K562 (cell line): ENCODE measurements at regions not wholly inside any gene's neighbourhood (a gene's known extent, or its start where the extent isn't known, plus 50 kb on each side); places are given as distances from the start of the nearest gene placed in this dataset.

Source experiments
- ATAC-seq: fragments of 200-7000 bp; cut with Tn5 transposase; 3 replicates; pipeline ENCODE4 v1.9.1; 2020; ENCODE audit warnings: moderate library complexity
- BruUV-seq: library from RNA; stranded (reverse); fragments of 400-500 nt; replicated peaks from 2 replicates; lab custom pipeline; 2021; lab: Mats Ljungman, UMichigan
- CTCF ChIA-PET: fragments of 300-600 bp; formaldehyde crosslinking; extraction: SDS; loops from one replicate; lab custom pipeline; 2021; ENCODE audit warnings: low intra/inter-chr PET ratio; lab: Yijun Ruan, JAX
- POLR2A ChIA-PET: fragments of 300-600, 350-650 bp; sonication (Branson Sonifier 250); formaldehyde crosslinking; extraction: SDS; loops from one replicate; lab custom pipeline; 2021; ENCODE audit warnings: antibody characterized with exemption, inconsistent platforms; lab: Yijun Ruan, JAX
- DNase-seq, 4 experiments: peaks; one replicate each; pipeline versions ENCODE4 v3.0.0 to v3.0.0-alpha.2; 2011 to 2018; ENCODE audit warnings: low spot score in 3 of 4, mixed read lengths in 3 of 4; ENCODE audit errors: extremely low read depth in 1 of 4
- FAIRE-seq: peaks from 2 replicates; lab custom pipeline; 2011; peaks lifted over from hg19 to GRCh38; lab: Jason Lieb, UNC
- H2AFZ ChIP-seq: 2 replicates; pipeline ENCODE4 v1.6.0; 2011; ENCODE audit warnings: low read depth, low read length, control low read depth, inconsistent platforms
- H3K27ac ChIP-seq: fragments of 200-600 bp; 3 replicates; pipeline ENCODE4 v1.8.0; 2011; ENCODE audit warnings: low read depth, mild to moderate bottlenecking, control low read depth, inconsistent platforms, low read length, moderate library complexity, mixed read lengths; ENCODE audit errors: extremely low read depth
- H3K27me3 ChIP-seq, 2 experiments: fragments of 300-600 bp in 1 of 2; 2 replicates in 1 of 2; 3 replicates in 1 of 2; pipeline versions ENCODE4 v1.6.0 to v1.8.0; 2011; ENCODE audit warnings: inconsistent platforms in 2 of 2, low read length in 2 of 2, mild to moderate bottlenecking in 1 of 2, mixed read lengths in 1 of 2, moderate library complexity in 1 of 2; ENCODE audit not compliant: control insufficient read depth in 2 of 2, insufficient read depth in 2 of 2
- H3K36me3 ChIP-seq: fragments of 300-600 bp; 3 replicates; pipeline ENCODE4 v1.8.0; 2011; ENCODE audit warnings: mild to moderate bottlenecking, low read length, inconsistent platforms; ENCODE audit not compliant: control insufficient read depth, insufficient read depth
- H3K4me1 ChIP-seq, 2 experiments: fragments of 200-600 bp in 1 of 2; replicated peaks in 1 of 2; 2 replicates in 1 of 2; 3 replicates in 1 of 2; pipeline versions ENCODE4 v1.5.1 to v1.8.0; 2011; ENCODE audit warnings: inconsistent platforms in 2 of 2, low read length in 2 of 2, mild to moderate bottlenecking in 1 of 2, mixed read lengths in 1 of 2, moderate library complexity in 1 of 2; ENCODE audit not compliant: control insufficient read depth in 2 of 2, insufficient read depth in 2 of 2
- H3K4me2 ChIP-seq: 2 replicates; pipeline ENCODE4 v1.6.1; 2011; ENCODE audit warnings: low read length, control low read depth, inconsistent platforms, mixed read lengths; ENCODE audit not compliant: insufficient read depth
- H3K4me3 ChIP-seq: fragments of 200-600 bp; sonication (generic), shearing (Covaris generic); 2 replicates; pipeline ENCODE4 v1.5.1; 2016; ENCODE audit warnings: control low read depth, inconsistent platforms
- H3K79me2 ChIP-seq: fragments of 200-600 bp; 3 replicates; pipeline ENCODE4 v1.8.0; 2011; ENCODE audit warnings: low read length, inconsistent platforms; ENCODE audit not compliant: control insufficient read depth, insufficient read depth
- H3K9ac ChIP-seq, 2 experiments: 2 replicates each; pipeline versions ENCODE4 v1.6.0 to v1.6.1; 2011; ENCODE audit warnings: low read depth in 2 of 2, low read length in 2 of 2, control low read depth in 1 of 2, inconsistent platforms in 1 of 2, mild to moderate bottlenecking in 1 of 2, mixed read lengths in 1 of 2; ENCODE audit not compliant: insufficient read depth in 1 of 2
- H3K9me1 ChIP-seq: one replicate; pipeline ENCODE4 v1.6.0; 2011; ENCODE audit warnings: inconsistent platforms, mild to moderate bottlenecking, low read length, moderate library complexity; ENCODE audit not compliant: control insufficient read depth, insufficient read depth
- H3K9me3 ChIP-seq: replicated peaks from 2 replicates; pipeline ENCODE4 v1.5.1; 2011; ENCODE audit warnings: low read depth, low read length, inconsistent platforms; ENCODE audit not compliant: control insufficient read depth, insufficient read depth
- H4K20me1 ChIP-seq: replicated peaks from 2 replicates; pipeline ENCODE4 v1.6.1; 2011; ENCODE audit warnings: low read length, inconsistent platforms, mixed read lengths; ENCODE audit not compliant: control insufficient read depth, insufficient read depth
- HMG20A ChIP-seq: fragments of 450-650 bp; formaldehyde crosslinking; conservative IDR thresholded peaks from 2 replicates; pipeline ENCODE4 v1.4.0; 2020; ENCODE audit warnings: mild to moderate bottlenecking, mixed read lengths
- HMG20B ChIP-seq: fragments of 250-450 bp; sonication (Bioruptor Pico); IDR thresholded peaks from 2 replicates; pipeline ENCODE4 v1.5.0; 2021; ENCODE audit warnings: mild to moderate bottlenecking
- RFX1 ChIP-seq: fragments of 450-650 bp; IDR thresholded peaks from 2 replicates; pipeline ENCODE4 v1.6.1; 2016; ENCODE audit warnings: mild to moderate bottlenecking, moderate library complexity
- SRSF7 ChIP-seq: fragments of 200-400 bp; formaldehyde crosslinking; optimal IDR thresholded peaks from 2 replicates; pipeline ENCODE3; 2017; ENCODE audit warnings: mild to moderate bottlenecking, low read depth, low read length
- ZNF324 ChIP-seq: fragments of 250-450 bp; sonication (Bioruptor Pico); IDR thresholded peaks from 2 replicates; pipeline ENCODE4 v1.4.0; 2020; ENCODE audit warnings: mild to moderate bottlenecking
- WGBS: fragments of 100-300 bp; shearing (Covaris generic); methylation state at CpG from one replicate; pipeline ENCODE4 v1.1.6; 2016; ENCODE audit warnings: low coverage, mixed read lengths; ENCODE audit not compliant: insufficient coverage; ENCODE audit errors: missing lambda C conversion rate; 5-methylcytosine and 5-hydroxymethylcytosine counted together
- in situ Hi-C: fragments of 300-500 bp; cut with MboI; formaldehyde crosslinking; loops from 4 replicates; pipeline ENCODE4 v1.15.0; 2018; ENCODE audit warnings: inconsistent platforms, mixed read lengths
- intact Hi-C: fragments of 100-400 bp; cut with micrococcal nuclease; formaldehyde crosslinking; loops from 2 replicates; pipeline ENCODE4 v1.14.2; 2022
- TF ChIP-seq, protein P1 (sequence below): fragments of 250-450 bp; sonication (Bioruptor Pico); IDR thresholded peaks from 2 replicates; pipeline ENCODE4 v1.9.0; 2021; ENCODE audit warnings: mild to moderate bottlenecking

DNA sequence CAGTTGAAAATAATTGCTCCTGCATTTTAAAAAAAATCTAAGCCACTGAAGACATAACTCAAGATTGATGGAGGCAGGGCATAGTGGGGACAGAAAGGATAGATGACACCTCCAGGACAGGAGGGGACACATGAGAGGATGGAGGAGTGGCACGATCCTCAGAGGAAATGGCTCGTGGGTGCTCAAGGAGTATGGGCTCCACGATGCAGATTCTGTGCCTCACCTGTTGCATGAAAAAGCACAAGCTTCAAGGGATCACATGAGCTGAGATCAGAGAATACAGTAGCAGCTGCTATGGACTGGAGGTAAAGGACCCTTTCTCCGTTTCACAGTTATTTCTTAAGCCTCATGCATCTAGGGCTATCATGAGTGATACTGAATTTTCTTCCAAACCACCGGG lies 69.7 kb upstream of the KL start:
- intact Hi-C loops: no loop called here
- no peak for DNase-seq
- BruUV-seq: no TSS peak
- TF ChIP-seq SRSF7 (no peak), HMG20B (CRISPR knock-in tag) (no peak), ZNF324 (CRISPR knock-in tag) (no peak)
- TF ChIP-seq, protein P1, sequence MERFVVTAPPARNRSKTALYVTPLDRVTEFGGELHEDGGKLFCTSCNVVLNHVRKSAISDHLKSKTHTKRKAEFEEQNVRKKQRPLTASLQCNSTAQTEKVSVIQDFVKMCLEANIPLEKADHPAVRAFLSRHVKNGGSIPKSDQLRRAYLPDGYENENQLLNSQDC (CRISPR knock-in tag): no peak
- no peak overlapping the region for H3K9ac ChIP-seq
- H3K36me3 ChIP-seq: no peaks in the 10 kb centered on the region
- no peaks in the 10 kb centered on the region for H3K4me1 ChIP-seq
- H3K4me2 ChIP-seq: no peak overlapping the region
- no peak overlapping the region for H2AFZ ChIP-seq
- H3K27me3 ChIP-seq: no peaks in the 10 kb centered on the region
- no peaks in the 10 kb centered on the region for H3K9me1 ChIP-seq
- no peak overlapping the region for H3K27ac ChIP-seq
- H3K79me2 ChIP-seq: no peaks in the 10 kb centered on the region
- no peak for FAIRE-seq
- no peaks in the 10 kb centered on the region for H4K20me1 ChIP-seq
- no peak for ATAC-seq
- no peaks in the 10 kb centered on the region for H3K9me3 ChIP-seq
- in situ Hi-C loops: no loop called here
- ChIA-PET CTCF (no interaction called here), POLR2A (interaction anchor here (0.7 kb wide), 1 partner anchor 9 kb away, joined by 3 read pairs; no protein-coding TSS in a partner anchor)
- 0% methylated on average over 5 of the region's 5 CpGs for WGBS
- no peak overlapping the region for H3K4me3 ChIP-seq

DNA sequence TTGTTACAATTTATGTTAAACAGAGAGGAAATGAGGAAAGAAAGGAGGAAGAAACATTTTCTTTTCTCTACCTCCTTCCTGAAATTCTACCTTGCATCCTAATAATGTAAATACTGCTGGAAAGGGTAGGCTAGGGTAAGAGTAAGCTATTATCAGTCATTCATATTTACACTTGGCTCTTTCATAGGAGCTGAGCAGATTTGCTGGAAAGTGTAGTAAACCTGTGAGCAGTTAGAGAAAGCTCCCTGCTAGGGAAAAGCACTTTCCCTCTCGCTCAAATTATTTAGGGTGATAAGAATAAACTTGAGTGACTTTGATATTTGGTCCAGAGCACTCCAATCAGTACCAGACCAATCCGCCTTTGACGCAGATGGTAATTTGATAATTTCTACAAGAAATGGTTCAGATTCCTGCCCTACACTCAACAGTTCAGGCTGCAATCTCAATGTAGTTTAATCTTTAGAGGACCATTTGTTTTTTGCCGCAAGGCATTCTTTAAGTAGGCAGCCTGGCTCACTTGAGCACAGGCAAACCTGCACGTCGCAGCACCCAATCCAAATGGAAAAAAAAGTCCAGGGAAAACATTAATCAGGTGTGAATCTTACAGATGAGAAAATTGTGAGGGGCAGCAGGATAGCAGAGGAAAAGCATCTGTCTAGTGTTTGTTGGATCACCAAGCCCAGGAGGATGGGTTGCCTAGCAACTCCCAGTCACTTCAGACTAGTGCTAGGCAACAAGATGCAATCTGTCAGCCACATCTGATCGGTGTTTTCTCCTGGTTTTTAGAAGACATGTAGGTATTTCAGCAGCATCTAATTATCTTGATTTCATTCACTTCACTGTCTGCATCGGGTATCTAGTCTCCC lies 68.6 kb upstream of the KL start:
- POLR2A ChIA-PET: no interaction called here
- FAIRE-seq (no peak), ATAC-seq (no peak)

More for the DNA sequence above, 68.6 kb upstream of the KL start:
- no peaks in the 10 kb centered on the region for H3K4me1 ChIP-seq
- H3K27me3 ChIP-seq: no peaks in the 10 kb centered on the region
- no peaks in the 10 kb centered on the region for H3K9me3 ChIP-seq
- no peak for DNase-seq
- H2AFZ ChIP-seq: no peak overlapping the region
- H4K20me1 ChIP-seq: no peaks in the 10 kb centered on the region
- intact Hi-C loops: no loop called here
- CTCF ChIA-PET: no interaction called here
- no peak overlapping the region for H3K9ac ChIP-seq
- 6% methylated on average over 8 of the region's 8 CpGs for WGBS
- in situ Hi-C loops: no loop called here
- TF ChIP-seq HMG20A (CRISPR knock-in tag) (no peak), RFX1 (peak; percentile 62)
- H3K4me3 ChIP-seq: no peak overlapping the region
- H3K9me1 ChIP-seq: no peaks in the 10 kb centered on the region
- H3K27ac ChIP-seq: no peak overlapping the region
- no peaks in the 10 kb centered on the region for H3K36me3 ChIP-seq
- no peak overlapping the region for H3K4me2 ChIP-seq
- BruUV-seq: no TSS peak
- H3K79me2 ChIP-seq: no peaks in the 10 kb centered on the region
